Uterus (tissue), 3 donors: ENCODE measurements at regions not wholly inside any gene's neighbourhood (a gene's known extent, or its start where the extent isn't known, plus 50 kb on each side); places are given as distances from the start of the nearest gene placed in this dataset.

Experiments used
- DNase-seq, 2 donors: peaks; one replicate each; pipeline ENCODE4 v3.0.0-alpha.2; 2019 to 2020
- H3K27ac ChIP-seq, 2 donors: fragments of 200-600 bp; sonication (generic); 1 replicate in 1 of 2; 2 replicates in 1 of 2; pipeline ENCODE4 v1.5.1; 2016 to 2018
- H3K27me3 ChIP-seq, 2 donors: fragments of 200-600 bp; sonication (generic); one replicate each; pipeline ENCODE4 v1.5.1; 2018 to 2019; ENCODE audit warnings: control low read depth in 1 of 2
- H3K36me3 ChIP-seq, 2 donors: fragments of 200-600 bp; sonication (generic); one replicate each; pipeline ENCODE4 v1.5.1; 2019; ENCODE audit warnings: control low read depth in 1 of 2
- H3K4me1 ChIP-seq, 2 donors: fragments of 200-600 bp; sonication (generic); one replicate each; pipeline ENCODE4 v1.5.1; 2018 to 2019; ENCODE audit warnings: control low read depth in 1 of 2
- H3K4me3 ChIP-seq, 2 donors: fragments of 200-600 bp; sonication (generic); 1 replicate in 1 of 2; 2 replicates in 1 of 2; pipeline ENCODE4 v1.5.1; 2018 to 2019; ENCODE audit warnings: mild to moderate bottlenecking in 1 of 2
- H3K9me3 ChIP-seq, 2 donors: fragments of 200-600 bp; sonication (generic); one replicate each; pipeline ENCODE4 v1.5.1; 2019; ENCODE audit warnings: control low read depth in 1 of 2
- POLR2A ChIP-seq, 2 donors: fragments of 450-650 bp; IDR thresholded peaks; one replicate each; pipeline ENCODE4 v1.6.1; 2016; ENCODE audit warnings: antibody characterized with exemption in 2 of 2, mild to moderate bottlenecking in 1 of 2, moderate library complexity in 1 of 2
- intact Hi-C: fragments of 100-400 bp; cut with DNase I; formaldehyde crosslinking; loops from one replicate; pipeline ENCODE4 v1.15.1; 2023; ENCODE audit warnings: low total_unique reads
- TF ChIP-seq, protein P1 (sequence below), 4 experiments: fragments of 200-600 bp in 2 of 4; fragments of 450-650 bp in 2 of 4; sonication (generic) in 2 of 4; IDR thresholded peaks; one replicate each; pipeline ENCODE4 v1.5.1; 2016 to 2019; ENCODE audit warnings: antibody characterized with exemption in 4 of 4, mild to moderate bottlenecking in 2 of 4, moderate library complexity in 1 of 4
- donor health status: DM: yes; HTN: yes; CAD: no.

DNA sequence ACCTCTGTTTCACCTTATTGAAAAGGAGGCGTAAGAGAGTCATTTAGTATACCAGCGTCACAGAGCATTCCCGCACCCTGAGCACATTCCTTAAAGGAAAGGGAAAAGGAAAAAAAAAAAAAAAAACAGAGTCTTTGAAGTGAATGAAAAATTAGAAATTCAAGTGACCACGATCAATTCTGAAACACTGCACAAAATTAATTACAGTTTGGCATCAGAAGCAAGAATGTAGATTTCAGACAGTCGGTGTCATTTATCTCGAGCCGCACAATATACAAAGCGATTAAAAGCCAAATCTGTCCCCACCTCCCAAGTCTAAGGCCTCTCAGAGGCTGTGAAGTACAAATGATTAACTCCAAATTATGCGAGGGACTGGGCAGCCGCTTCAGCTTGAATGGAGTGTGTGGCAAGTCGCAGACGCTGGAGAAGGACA, 173.7 kb upstream of the ZNF507 start:
- intact Hi-C loops, result no loop called here
- H3K9me3 ChIP-seq, result no peaks in the 10 kb centered on the region
- TF ChIP-seq, protein P1, sequence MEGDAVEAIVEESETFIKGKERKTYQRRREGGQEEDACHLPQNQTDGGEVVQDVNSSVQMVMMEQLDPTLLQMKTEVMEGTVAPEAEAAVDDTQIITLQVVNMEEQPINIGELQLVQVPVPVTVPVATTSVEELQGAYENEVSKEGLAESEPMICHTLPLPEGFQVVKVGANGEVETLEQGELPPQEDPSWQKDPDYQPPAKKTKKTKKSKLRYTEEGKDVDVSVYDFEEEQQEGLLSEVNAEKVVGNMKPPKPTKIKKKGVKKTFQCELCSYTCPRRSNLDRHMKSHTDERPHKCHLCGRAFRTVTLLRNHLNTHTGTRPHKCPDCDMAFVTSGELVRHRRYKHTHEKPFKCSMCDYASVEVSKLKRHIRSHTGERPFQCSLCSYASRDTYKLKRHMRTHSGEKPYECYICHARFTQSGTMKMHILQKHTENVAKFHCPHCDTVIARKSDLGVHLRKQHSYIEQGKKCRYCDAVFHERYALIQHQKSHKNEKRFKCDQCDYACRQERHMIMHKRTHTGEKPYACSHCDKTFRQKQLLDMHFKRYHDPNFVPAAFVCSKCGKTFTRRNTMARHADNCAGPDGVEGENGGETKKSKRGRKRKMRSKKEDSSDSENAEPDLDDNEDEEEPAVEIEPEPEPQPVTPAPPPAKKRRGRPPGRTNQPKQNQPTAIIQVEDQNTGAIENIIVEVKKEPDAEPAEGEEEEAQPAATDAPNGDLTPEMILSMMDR (IDR thresholded peaks at IDR 0.05), result no peak
- no peak for TF ChIP-seq POLR2A (IDR thresholded peaks at IDR 0.05)

GRCh38 chr19:32172566-32173160, 172.7 kb upstream of the ZNF507 start:
- TF ChIP-seq POLR2A (IDR thresholded peaks at IDR 0.05), result no peak
- TF ChIP-seq, protein P1 (IDR thresholded peaks at IDR 0.05), result no peak
- no peaks in the 10 kb centered on the region for H3K9me3 ChIP-seq
- no peak for DNase-seq
- H3K27ac ChIP-seq, result no peak overlapping the region
- H3K4me3 ChIP-seq, result no peak overlapping the region
- intact Hi-C loops, result no loop called here
- H3K4me1 ChIP-seq, result no peaks in the 10 kb centered on the region
- no peaks in the 10 kb centered on the region for H3K27me3 ChIP-seq
- H3K36me3 ChIP-seq, result no peaks in the 10 kb centered on the region

More for the DNA sequence above, 173.7 kb upstream of the ZNF507 start:
- Histone ChIP-seq H3K4me3 (no peak overlapping the region), H3K4me1 (no peaks in the 10 kb centered on the region), H3K27ac (no peak overlapping the region), H3K36me3 (no peaks in the 10 kb centered on the region), H3K27me3 (no peaks in the 10 kb centered on the region)
- no peak for DNase-seq

GRCh38 chr19:32173836-32174235, 171.6 kb upstream of the ZNF507 start:
- no peaks in the 10 kb centered on the region for H3K27me3 ChIP-seq
- no peaks in the 10 kb centered on the region for H3K9me3 ChIP-seq
- H3K27ac ChIP-seq, result no peak overlapping the region
- no peak for TF ChIP-seq POLR2A (IDR thresholded peaks at IDR 0.05)
- TF ChIP-seq, protein P1 (IDR thresholded peaks at IDR 0.05), result no peak
- H3K4me3 ChIP-seq, result no peak overlapping the region
- no peaks in the 10 kb centered on the region for H3K36me3 ChIP-seq
- intact Hi-C loops, result no loop called here
- DNase-seq, result no peak
- H3K4me1 ChIP-seq, result no peaks in the 10 kb centered on the region

DNA sequence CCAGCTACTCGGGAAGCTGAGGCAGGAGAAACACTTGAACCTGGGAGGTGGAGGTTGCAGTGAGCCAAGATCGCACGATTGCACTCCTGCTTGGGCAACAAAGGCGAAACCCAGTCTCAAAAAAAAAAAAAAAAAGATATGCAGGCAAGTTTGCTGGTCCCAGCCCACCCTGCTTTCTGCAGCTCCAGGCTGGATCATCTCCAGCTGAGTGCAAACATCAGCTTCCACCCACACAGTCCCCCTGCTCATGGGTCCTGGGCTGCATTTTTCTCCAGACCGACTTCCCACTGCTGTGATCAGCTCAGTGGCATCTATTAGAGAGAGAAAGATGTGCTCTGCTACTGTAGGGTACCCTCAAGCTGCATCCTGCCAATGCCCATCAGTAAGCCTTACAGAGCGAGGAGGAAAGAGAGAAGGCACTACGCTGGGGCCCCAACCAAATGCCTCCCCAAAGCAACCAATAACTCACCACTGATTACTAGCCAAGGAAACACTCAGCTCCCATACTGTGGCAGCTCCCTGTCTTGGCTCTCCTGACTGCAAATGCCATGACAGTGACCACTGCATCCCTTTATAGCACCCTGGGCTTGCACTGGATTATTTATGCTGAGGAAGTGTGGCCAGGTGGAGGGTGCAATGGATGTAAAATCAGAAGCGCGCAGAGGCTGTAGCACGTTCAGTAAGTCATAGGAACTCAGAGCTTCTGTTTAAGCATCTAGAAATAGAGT, 170.9 kb upstream of the ZNF507 start:
- intact Hi-C loops, result no loop called here
- no peaks in the 10 kb centered on the region for H3K9me3 ChIP-seq
- no peak overlapping the region for H3K4me3 ChIP-seq
- no peak overlapping the region for H3K27ac ChIP-seq
- no peaks in the 10 kb centered on the region for H3K4me1 ChIP-seq
- no peak for TF ChIP-seq POLR2A (IDR thresholded peaks at IDR 0.05)
- TF ChIP-seq, protein P1 (IDR thresholded peaks at IDR 0.05), result no peak
- DNase-seq, result no peak
- no peaks in the 10 kb centered on the region for H3K36me3 ChIP-seq
- no peaks in the 10 kb centered on the region for H3K27me3 ChIP-seq

DNA sequence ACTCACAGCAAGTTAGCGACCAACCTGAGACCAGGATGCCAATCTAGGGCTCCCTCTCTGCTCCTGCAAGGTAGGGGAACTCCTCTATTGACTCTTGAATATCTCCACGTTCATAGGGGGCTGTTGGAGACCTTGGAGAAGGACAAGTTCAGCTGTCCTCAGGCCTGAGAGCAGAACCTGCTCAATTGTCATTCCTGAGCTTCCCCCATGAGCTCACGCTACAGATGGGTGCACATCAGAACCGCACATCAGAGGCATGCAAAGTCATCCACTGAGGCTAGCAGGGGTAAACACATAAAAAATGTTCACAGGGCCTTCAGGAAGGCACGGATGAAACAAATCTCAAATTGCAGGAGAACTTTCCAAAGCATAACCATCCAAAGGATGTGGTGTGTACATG, 168.8 kb upstream of the ZNF507 start:
- DNase-seq, result no peak
- TF ChIP-seq, protein P1 (IDR thresholded peaks at IDR 0.05), result no peak
- no peak for TF ChIP-seq POLR2A (IDR thresholded peaks at IDR 0.05)
- no peaks in the 10 kb centered on the region for H3K9me3 ChIP-seq
- no peak overlapping the region for H3K4me3 ChIP-seq
- intact Hi-C loops, result no loop called here
- no peaks in the 10 kb centered on the region for H3K36me3 ChIP-seq
- H3K27me3 ChIP-seq, result no peaks in the 10 kb centered on the region
- no peak overlapping the region for H3K27ac ChIP-seq
- H3K4me1 ChIP-seq, result no peaks in the 10 kb centered on the region
